Amniotic stem cell (primary cell): ENCODE measurements at regions not wholly inside any gene's neighbourhood (a gene's known extent, or its start where the extent isn't known, plus 50 kb on each side); places are given as distances from the start of the nearest gene placed in this dataset.
A peak's percentile ranks its signal among the peaks of the same experiment; 100 is the strongest.

Experiments
- DNase-seq: peaks from one replicate; lab custom pipeline; 2025; lab: John Stamatoyannopoulos, UW

DNA sequence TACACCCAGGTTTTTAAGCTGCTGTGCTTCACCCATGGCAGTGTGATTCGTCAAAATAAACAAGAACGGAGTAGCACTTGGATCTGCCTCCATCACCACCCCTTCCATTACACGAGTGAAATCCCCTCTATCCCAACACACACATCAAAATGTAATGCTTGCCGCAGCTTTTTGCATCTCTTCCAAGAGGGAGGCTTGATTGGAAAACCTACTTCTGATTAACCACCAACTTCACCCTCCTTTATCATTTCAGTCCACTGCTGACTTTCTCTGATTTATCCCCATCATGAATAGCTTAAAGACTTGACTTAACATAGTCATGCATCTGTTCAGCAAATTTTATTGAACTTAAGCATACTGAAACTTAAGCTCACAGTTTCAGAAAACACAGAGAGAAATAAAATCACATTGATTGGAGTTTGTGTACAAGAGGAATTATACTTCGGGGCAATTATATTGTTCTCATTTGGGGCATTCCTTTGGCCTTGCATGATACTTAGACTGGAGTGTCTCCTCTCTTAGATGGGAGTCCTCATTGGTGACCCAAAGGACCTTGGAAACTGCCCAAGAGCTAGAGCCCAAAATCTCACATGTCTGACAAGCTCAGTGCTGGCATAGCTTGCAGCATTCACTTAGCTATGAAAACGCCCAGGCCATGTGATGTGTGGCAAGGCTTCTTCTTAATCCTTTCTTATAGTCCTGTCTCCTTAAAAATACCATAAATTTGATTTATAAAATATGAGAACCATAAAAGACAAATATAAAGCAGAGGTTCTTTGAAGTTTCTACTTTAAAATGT lies 124.3 kb upstream of the UMPS start:
- no peak for DNase-seq

DNA sequence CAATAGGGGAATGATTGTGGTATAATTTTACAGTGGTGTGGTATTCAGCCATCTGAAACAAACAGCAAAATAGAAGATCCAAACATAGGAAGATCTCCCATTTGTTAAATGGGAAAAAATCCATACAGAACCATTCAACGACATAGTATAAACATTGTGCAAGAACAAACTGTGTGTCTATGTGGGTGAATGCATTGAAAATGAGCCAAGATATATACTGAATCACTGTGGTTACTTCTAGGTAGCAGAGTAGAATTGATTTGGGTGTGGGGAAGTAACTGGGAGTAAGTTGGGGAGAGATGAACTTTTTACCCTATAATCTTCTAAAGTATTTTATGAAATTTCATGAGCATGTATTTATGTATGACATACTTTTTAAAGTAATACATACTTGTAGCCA lies 123.1 kb upstream of the UMPS start:
- DNase-seq = peak; percentile 36

DNA sequence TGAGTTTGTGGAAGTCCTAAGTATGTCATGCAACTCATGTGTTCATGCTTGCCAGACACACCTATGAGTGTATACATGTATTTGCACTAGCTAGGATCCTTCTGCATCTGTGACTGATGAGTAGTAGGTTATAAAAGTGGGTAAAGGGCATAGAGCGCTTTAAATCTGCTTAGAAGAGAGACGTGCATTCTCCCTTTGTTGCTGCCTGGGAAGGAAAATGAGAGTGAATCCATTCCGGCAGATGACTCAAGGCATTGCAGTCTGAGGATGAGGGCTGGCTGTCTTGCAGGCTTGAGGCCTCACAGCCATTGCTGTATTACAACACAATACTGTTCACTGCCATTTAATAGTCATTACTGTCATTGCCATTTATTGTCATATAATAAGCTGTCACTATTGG lies 120.8 kb upstream of the UMPS start:
- DNase-seq = no peak

DNA sequence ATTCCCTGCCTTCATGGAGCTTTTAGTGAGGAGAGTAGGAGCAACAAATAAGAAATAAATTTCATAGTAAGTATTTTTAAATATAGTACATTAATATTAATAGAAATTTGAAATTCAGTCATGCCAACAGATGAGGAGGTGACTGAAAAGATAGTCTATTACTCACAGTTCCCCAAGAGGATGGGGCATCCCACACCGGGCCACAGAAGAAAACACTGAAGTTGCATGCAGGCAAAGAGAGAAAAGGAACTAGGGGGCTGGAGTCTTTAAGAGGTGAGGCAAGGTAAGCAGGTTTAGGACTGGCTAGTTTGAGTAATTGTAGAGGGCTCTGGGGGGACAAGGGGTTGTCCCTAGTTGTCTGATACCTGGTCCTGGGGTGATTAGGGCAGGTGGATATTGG lies 120.1 kb upstream of the UMPS start:
- DNase-seq = no peak

DNA sequence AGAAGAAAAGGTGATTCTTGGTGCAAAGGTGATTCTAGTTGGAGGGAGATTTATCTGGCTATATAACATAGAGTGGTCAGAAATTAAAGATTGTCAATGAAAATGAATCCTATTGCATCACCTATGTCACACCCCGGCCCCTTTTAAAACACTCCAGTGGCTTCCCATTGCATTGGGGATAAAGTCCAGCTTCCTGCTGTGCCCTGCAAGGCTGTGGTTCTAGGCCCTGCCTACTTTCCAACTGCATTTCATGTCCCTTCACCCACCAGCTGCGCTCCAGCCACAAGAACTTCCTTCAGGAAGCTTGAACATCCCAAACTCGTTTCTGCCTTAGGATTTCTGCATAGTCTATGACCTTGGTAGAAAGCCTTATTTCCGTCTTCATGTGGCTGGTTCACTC lies 118.7 kb upstream of the UMPS start:
- DNase-seq = no peak

DNA sequence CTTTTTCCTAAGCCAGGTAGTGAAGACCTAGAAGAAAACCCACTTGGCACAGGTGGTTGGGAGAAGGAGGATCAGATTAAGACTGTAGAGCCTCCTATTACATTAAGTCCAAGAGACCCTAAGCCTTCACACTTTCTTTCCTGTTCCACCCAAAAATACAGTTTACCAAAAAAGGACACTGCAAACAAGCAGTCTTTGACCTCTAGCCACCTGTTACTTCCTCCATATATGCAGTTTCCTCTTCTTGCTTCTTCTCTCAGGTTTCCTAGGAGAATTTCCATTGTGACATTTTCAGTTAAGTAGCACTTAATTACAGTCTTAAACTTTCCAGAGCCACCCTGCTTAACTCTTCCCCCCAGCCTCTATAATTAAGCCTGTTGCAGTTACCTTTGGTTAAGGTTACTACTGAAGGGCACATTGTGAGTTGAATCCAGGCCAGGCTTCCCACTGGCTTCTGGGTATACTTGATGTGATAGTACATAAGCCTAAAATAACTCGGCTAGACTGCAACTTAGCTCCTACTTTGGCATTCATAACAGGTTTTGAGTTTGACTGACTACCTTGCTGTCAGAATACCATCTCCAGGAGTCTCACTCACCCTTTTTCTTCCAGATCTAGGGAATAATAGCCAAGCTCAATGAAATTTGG lies 114.2 kb upstream of the UMPS start:
- DNase-seq = no peak

DNA sequence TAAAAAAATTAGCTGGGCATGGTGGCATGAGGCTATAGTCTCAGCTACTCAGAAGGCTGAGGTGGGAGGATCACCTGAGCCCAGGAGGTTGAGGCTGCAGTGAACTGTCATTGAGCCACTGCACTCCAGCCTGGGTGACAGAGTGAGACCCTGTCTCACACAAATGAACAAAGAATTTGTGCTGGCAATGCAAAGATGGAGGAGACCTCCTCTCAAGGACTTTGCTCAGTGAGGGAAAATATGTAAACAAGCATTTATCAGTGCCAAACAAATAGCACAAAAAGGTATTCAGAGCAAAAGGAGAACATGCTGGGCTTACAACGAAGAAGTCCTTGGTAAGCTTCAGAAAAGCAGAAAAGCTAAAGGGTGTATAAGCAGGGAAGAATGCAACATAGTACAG lies 113.1 kb upstream of the UMPS start:
- DNase-seq = no peak

DNA sequence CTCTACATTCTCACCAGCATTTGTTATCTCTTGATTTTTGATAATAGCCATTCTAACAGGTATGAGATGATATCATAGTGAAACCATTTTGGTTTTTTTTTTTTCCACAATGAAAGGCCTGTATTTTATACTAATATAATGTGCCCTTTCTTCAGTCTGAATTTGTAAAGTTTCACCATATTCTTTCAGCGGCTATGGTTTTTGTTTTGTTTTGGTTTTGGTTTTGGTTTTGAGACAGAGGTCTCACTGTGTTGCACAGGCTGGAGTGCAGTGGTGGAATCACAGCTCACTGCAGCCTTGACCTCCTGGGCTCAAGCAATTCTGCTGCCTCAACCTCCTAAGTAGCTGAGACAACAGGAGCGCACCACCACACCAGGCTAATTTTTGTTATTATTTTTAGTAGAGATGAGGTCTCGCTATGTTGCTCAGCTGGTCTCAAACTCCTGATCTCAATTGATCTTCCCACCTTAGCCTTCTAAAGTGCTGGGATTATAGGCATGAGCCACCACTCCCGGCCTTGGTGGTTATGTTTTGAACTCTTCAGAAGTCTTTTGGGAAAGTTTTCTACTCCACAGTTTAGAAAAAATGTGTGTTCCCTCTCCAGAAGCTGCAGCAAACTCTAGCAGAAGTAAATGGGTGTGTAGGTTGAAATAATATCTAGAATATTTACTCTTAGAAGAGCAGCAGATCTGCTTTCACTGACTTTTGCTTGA lies 110.2 kb upstream of the UMPS start:
- no peak for DNase-seq

DNA sequence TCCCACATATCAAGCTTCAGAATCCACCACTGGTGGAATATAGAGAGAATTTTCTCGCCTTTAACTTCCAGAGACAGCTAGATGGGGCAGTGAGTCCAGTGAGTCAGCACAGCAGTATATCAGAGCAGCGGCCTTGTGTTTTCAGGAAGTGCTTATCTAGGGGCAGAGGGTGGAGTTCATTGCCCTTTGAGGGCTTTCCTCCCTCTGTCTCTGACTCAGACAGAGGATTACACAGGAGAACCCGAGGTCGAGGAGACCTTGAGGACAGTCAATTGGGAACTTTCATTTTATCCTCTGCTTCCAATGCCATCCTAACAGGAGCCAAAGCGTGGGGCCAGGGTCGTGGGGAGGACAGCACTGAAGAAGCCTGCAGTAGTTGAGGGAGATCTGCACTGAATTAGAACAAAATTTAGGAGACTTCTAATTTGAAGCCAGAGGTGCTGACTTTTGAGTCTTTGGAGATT lies 109.6 kb upstream of the UMPS start:
- DNase-seq = no peak

DNA sequence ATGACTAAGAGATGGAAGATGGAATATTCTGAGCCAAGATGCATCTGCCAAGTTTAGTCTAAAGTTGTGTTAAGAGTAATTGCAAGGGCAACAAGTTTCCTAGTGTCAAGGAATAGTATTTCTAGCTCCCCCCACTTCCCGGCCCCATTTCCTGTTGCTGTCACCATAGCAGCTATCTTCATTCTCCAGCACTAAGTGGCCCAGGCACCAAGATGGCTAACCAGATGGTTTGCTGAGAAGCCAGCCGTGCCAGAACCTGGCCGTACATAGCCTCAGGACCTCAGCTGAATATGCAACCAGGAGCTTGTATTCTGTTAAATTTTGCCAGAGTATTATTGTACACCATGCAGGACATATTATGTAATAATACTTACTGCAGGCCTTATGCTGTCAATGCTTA lies 108.8 kb upstream of the UMPS start:
- no peak for DNase-seq

DNA sequence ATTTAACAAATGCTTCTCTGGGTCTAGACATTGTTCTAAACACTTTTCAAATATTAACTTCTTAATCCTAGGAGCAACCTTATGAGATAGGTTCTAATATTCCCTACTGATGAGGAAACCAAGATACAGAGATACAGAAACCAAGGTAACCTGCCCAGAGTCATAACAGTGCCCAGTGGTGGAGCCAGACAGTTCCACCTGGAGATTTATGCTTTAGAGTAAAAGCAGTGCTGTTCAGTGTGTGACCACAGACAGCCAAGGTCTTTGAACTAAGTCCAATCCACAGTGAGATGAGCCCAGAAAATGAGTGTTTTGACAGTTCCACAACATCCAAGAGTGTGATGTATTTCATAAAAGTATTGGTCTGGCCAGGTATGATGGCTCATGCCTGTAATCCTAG lies 105.2 kb upstream of the UMPS start:
- no peak for DNase-seq

DNA sequence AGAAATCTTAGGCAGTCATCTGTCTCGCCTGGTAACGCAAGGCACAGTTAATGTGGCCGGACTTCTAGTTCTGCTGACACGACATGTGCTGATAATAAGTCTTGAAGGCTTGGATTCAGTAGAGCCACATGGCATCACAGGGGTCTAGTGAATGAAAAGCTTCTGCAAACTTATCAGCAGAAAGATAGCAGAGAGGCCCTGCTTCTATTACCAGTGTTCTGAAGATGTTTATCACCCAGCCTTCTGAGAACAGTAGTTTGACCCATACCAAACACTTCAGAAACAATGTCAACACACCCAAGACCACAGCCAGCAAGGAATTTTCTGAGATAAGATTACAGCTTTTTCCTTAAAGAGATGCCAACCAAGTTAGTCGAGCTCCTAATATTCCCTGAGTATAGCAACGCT lies 102.7 kb upstream of the UMPS start:
- DNase-seq = no peak

DNA sequence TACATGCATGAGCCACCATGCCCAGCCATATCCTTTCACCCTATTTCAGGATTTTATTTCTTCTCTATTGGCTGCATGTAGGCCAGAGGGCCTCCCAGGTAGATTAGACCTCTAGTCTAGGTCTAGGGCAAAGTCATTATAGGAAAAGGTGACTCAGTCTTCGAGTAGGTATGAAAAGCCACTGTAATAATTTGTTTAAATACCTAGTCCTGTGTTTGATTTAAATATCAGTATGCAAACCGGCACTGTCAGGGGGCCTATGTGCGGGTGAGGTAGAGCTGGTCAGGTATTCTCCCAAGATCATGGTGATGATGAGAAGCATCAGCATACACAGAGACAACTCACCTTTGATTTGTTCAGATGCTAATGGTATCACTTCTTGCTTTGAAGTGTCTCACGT lies 101.4 kb upstream of the UMPS start:
- DNase-seq = no peak

DNA sequence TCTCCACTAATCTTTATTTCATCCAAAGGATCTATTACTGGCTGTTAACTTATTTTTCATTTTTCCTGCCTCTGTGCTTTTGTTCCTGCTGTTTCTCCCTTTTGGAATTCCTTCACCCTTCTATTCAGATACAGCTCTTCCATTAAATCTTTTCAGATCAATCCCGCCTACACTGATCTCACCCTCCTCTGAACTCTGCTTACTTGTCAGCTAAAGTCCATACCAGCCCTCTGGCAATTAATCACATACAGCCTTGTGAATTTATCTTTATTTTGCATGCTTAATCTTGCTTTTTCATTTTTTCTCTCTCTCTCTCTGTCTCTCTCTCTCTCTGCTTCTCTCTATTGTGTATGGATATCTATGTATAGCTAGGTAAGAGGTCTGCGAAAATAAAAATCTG lies 100.8 kb upstream of the UMPS start:
- no peak for DNase-seq

DNA sequence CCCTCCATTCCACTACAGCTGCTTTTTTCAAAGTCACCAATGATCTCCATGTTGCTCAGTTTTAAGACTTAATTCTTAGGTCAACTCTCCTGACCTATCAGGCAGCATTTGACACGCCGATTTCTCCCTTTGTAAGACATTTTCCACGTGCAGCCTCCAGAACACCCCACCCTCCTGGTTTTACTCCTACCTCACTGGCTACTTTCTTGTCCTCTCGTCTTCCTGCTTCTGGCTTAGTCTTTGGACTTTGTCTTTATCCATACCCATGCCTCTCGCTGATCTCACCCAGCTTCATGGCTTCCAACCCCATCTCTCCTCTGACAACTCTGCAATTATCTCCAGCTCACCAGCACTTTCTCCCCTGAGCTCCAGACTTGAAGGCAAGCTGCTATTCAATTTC lies 99.3 kb upstream of the UMPS start:
- no peak for DNase-seq

DNA sequence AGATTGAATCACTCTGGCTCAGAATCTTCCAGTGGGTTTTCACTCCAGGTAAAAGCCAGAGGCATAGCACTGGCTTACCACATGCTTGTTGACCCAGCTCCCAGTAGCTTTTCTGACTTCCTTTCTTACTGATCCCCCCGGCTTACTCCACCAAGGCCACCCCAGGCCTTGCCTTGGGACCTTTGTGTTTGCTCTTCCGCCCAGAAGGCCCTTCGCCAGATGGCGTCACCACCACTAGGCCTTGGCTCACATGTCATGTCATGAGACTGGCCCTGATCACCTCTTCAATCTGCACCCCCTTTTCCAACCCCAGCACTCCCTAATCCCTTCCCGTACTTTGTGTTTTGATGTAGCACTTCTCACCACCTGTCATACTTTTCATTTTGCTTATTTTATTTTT lies 98.5 kb upstream of the UMPS start:
- DNase-seq = no peak

DNA sequence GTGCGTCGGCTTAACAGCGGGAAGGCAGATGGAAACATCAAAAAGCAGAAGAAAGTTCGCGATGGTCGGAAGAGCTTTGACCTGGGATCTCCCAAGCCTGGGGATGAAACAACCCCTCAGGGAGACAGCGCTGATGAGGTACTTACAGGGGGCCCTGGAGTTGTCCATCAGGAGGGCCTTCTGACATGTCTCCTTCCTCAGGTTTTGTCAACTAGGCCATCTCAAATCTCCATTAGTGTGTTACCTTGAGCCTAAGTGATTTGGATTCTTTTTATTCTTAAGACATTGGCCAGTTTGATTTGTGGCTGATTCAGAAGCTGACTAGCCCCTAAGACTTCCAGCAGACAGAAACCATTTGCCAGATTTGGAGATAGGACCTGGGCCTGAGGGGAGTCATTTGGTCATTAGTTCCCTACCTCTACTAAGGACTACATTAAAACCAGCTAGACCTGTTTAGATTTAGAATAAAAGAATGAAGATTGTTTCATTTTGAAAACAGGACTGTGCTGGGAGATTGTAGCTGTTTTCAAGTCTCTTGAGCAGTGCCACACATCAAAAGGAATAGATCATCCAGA lies 97.6 kb upstream of the UMPS start:
- no peak for DNase-seq

DNA sequence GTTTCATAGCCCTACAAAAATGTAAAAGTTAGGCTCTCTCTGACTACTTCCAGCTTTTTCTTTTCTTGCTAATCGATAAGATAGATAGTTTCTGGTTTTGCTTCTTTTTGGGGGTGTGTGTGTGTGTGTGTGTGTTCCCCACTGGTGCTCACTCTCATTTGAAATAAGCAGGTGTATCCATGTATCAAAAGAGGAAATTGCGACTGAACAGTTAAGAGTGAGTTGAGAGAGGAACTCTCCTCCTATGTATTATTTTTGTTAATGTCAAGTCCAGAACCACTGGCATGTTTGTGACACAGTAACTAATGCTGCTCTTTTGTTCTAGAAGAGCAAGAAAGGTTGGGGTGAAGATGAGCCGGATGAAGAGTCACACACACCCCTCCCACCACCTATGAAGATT lies 96.7 kb upstream of the UMPS start:
- no peak for DNase-seq

DNA sequence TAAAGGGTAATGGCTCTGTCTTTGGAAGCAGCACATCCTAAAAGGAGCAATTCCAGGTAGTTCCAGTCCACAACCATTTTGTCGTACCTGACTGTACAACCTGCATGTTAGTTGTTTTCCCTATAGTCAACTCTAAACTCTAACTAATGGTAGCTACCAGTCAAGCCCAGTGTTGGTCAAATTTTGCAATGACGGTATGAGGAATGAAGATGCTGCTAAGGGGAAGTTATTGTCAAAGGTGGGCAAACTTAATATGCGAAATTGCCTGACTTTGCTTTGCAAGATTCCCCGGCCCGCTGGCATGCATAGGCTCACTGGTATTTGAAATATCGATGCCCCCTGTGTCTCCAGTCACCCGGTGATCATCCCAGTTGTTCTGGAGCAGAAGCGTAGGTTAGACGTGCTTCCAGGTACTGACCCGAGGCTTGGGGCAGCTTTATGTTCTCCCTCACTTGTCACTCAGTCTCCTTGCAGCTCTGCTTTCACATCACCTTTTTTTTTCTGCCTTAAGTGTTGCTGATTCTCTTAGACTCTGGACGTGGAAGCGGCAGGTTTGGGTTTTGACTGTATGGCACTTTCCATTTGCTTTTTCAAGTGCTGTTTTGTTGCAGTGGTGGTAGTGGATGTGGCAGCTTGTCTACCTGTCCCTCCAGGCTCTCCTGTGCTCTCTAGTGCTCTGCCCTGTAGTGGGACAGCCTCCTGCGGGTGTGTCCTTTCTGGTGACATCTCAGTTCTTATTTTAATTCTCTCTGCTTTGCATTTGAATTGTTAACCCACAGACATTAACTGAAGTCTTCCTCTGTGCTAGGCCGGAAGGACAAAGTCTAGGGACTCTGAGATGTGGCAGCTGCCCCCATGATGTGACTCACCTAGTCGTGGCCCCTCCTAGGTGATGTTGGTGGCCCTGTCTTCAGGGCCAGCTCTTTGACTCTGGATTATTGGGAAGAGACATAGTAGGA lies 95.8 kb upstream of the UMPS start:
- DNase-seq = no peak

DNA sequence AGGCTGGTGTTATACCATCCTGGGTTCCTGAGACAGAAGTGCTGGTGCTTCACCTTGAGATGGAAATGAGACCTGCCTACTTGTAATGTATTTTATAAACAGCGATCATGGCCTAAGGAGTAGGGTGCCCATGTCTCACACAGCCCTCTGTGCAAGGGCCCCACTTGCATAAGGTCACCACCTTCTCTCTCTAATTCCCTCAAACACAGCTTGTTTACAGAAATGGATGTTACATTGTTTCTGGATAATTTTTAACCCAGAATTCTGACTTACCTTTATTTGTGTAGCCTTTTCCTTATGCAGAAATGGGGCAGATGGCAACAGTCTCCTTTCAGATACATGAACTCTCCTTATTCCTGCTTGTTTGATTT lies 95.1 kb upstream of the UMPS start:
- no peak for DNase-seq

DNA sequence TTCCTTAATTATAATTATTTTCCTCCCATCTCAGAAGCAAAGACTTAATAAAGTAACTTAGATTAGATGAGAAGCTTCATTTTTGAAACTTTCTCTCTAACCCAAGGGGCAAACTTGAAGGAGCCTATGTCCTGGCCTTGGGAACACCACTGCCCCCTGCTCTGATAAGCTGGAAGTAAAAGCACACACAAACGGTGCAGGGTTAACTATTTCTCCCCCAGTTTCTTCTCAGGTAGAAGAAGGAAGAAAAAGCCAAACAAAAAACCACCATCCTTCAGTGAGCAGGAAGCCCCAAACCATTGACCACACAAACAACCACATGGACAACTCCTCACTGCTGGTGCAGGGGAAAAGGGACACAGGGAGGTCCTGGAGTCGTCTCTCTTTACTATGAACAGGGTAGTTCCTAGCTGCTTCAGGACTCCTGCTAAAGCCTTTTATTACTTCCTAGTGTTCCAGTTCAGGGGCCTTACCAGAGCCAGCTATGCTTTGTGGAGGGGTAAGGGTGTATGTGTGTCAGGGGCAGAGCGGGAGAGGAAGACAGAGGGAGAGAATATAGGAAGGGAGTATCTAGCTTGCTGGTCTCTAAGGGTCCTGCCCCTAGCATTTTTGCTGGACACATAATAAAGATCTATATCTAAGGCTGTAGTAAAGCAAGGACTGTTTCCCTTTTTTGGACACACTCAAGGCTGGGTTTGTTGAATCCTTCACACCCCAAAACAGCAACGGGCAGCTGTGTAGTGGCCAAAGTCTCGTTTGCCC lies 94.0 kb upstream of the UMPS start:
- no peak for DNase-seq
